HG02840 (cell line): ENCODE measurements at regions not wholly inside any gene's neighbourhood (a gene's known extent, or its start where the extent isn't known, plus 50 kb on each side); places are given as distances from the start of the nearest gene placed in this dataset.
"Not testable (repeated sequence)": the region's sequence is repeated elsewhere in the genome, so short reads cannot be mapped to it uniquely, and the experiment has no call there.

ENCODE experiments used
- ATAC-seq: cut with Tn5 transposase; IDR thresholded peaks from one replicate; pipeline ENCODE4 v1.9.1; 2021; ENCODE audit warnings: mild to moderate bottlenecking, moderate library complexity, moderate number of reproducible peaks; ENCODE audit not compliant: unreplicated experiment, low FRiP score

GRCh38 chr2:228541789-228542188 is 360.3 kb upstream of the SPHKAP start:
- no peak for ATAC-seq

- no peak for ATAC-seq
Observed at GRCh38 chr2:228540976-228541375, 359.5 kb upstream of the SPHKAP start.

GRCh38 chr2:228535396-228535795 is 353.9 kb upstream of the SPHKAP start:
- ATAC-seq: no peak

GRCh38 chr2:228533156-228533555 is 351.7 kb upstream of the SPHKAP start:
- no peak for ATAC-seq

- no peak for ATAC-seq
Observed at GRCh38 chr2:228532233-228532632, 350.7 kb upstream of the SPHKAP start.

GRCh38 chr2:228527197-228527881 is 345.9 kb upstream of the SPHKAP start:
- no peak for ATAC-seq

- no peak for ATAC-seq
Observed at GRCh38 chr2:228526687-228527086, 345.2 kb upstream of the SPHKAP start.

- ATAC-seq: no peak
Observed at GRCh38 chr2:228522977-228523376, 341.5 kb upstream of the SPHKAP start.

GRCh38 chr2:228522276-228522675 is 340.8 kb upstream of the SPHKAP start:
- ATAC-seq: no peak

- no peak for ATAC-seq
Observed at GRCh38 chr2:228519561-228519960, 338.1 kb upstream of the SPHKAP start.

- ATAC-seq: no peak
Observed at GRCh38 chr2:228516019-228516418, 334.5 kb upstream of the SPHKAP start.

GRCh38 chr2:228513480-228513879 is 332.0 kb upstream of the SPHKAP start:
- not testable (repeated sequence) for ATAC-seq

- no peak for ATAC-seq
Observed at GRCh38 chr2:228509021-228509420, 327.5 kb upstream of the SPHKAP start.

- ATAC-seq: no peak
Observed at GRCh38 chr2:228507870-228508269, 326.4 kb upstream of the SPHKAP start.

GRCh38 chr2:228507231-228507824 is 325.8 kb upstream of the SPHKAP start:
- ATAC-seq: no peak

GRCh38 chr2:228503731-228504130 is 322.2 kb upstream of the SPHKAP start:
- no peak for ATAC-seq

- ATAC-seq: no peak
Observed at GRCh38 chr2:228493852-228494251, 312.4 kb upstream of the SPHKAP start.

GRCh38 chr2:228479014-228479413 is 297.5 kb upstream of the SPHKAP start:
- no peak for ATAC-seq

- ATAC-seq: no peak
Observed at GRCh38 chr2:228474466-228474865, 293.0 kb upstream of the SPHKAP start.

GRCh38 chr2:228469721-228470120 is 288.2 kb upstream of the SPHKAP start:
- ATAC-seq: no peak

- no peak for ATAC-seq
Observed at GRCh38 chr2:228466851-228467250, 285.4 kb upstream of the SPHKAP start.

- no peak for ATAC-seq
Observed at GRCh38 chr2:228465408-228465807, 283.9 kb upstream of the SPHKAP start.
